Gastrocnemius medialis (tissue), 4 donors: ENCODE measurements at regions not wholly inside any gene's neighbourhood (a gene's known extent, or its start where the extent isn't known, plus 50 kb on each side); places are given as distances from the start of the nearest gene placed in this dataset.

Experiments used
- CTCF ChIP-seq, 5 experiments: fragments of 450-650 bp in 3 of 5; fragments of 200-600 bp in 2 of 5; sonication (generic) in 2 of 5; IDR thresholded peaks in 4 of 5; conservative IDR thresholded peaks in 1 of 5; 1 replicate in 4 of 5; 2 replicates in 1 of 5; pipeline ENCODE4 v1.5.1; 2016 to 2019; ENCODE audit warnings: antibody characterized with exemption in 5 of 5, mild to moderate bottlenecking in 3 of 5, moderate library complexity in 3 of 5
- POLR2A ChIP-seq, 2 donors: fragments of 450-650 bp; IDR thresholded peaks; one replicate each; pipeline ENCODE4 v1.6.1; 2017; ENCODE audit warnings: antibody characterized with exemption in 2 of 2, mild to moderate bottlenecking in 2 of 2, moderate library complexity in 2 of 2

- TF ChIP-seq CTCF (IDR thresholded peaks at IDR 0.05 in 4 of 5, conservative IDR thresholded peaks at IDR 0.05 in 1 of 5) (no peak), POLR2A (IDR thresholded peaks at IDR 0.05) (no peak)
These were observed 64.6 kb upstream of the PPP3CA start for GRCh38 chr4:101411926-101412325.
